Smooth muscle cell (in vitro differentiated cells): ENCODE measurements at regions not wholly inside any gene's neighbourhood (a gene's known extent, or its start where the extent isn't known, plus 50 kb on each side); places are given as distances from the start of the nearest gene placed in this dataset.

Experiments used
- DNase-seq: peaks from one replicate; lab custom pipeline; 2025; ENCODE audit not compliant: unreplicated experiment; lab: John Stamatoyannopoulos, UW
- H2AFZ ChIP-seq: fragments of 200-600 bp; sonication (generic); 2 replicates; pipeline ENCODE4 v1.6.0; 2016; ENCODE audit warnings: antibody characterized with exemption, low read depth, mild to moderate bottlenecking
- H3F3A ChIP-seq: fragments of 200-600 bp; sonication (generic); 2 replicates; pipeline ENCODE4 v1.6.0; 2017; ENCODE audit warnings: antibody characterized with exemption, low read depth
- H3K27ac ChIP-seq: fragments of 200-600 bp; sonication (generic); 2 replicates; pipeline ENCODE4 v1.5.1; 2016; ENCODE audit warnings: low read depth, mild to moderate bottlenecking
- H3K27me3 ChIP-seq: fragments of 200-600 bp; sonication (generic); 2 replicates; pipeline ENCODE4 v1.6.1; 2016; ENCODE audit warnings: low read depth, mild to moderate bottlenecking
- H3K36me3 ChIP-seq: fragments of 200-600 bp; sonication (generic); 2 replicates; pipeline ENCODE4 v1.5.1; 2016; ENCODE audit warnings: low read depth
- H3K4me1 ChIP-seq: fragments of 200-600 bp; sonication (generic); 2 replicates; pipeline ENCODE4 v1.5.1; 2016; ENCODE audit warnings: low read depth
- H3K4me2 ChIP-seq: fragments of 200-600 bp; sonication (generic); 2 replicates; pipeline ENCODE4 v1.6.0; 2016; ENCODE audit warnings: mild to moderate bottlenecking
- H3K4me3 ChIP-seq: fragments of 200-600 bp; sonication (generic); 2 replicates; pipeline ENCODE4 v1.5.1; 2016; ENCODE audit warnings: mild to moderate bottlenecking
- H3K79me2 ChIP-seq: fragments of 200-600 bp; sonication (generic); 2 replicates; pipeline ENCODE4 v1.6.0; 2016; ENCODE audit warnings: low read depth, mild to moderate bottlenecking
- H3K9ac ChIP-seq: fragments of 200-600 bp; sonication (generic); 2 replicates; pipeline ENCODE4 v1.6.0; 2016; ENCODE audit warnings: low read depth
- H3K9me3 ChIP-seq: fragments of 200-600 bp; sonication (generic); replicated peaks from 2 replicates; pipeline ENCODE4 v1.5.1; 2016; ENCODE audit warnings: low read depth
- H4K20me1 ChIP-seq: fragments of 200-600 bp; sonication (generic); 2 replicates; pipeline ENCODE4 v1.6.0; 2016; ENCODE audit warnings: low read depth
- WGBS: methylation state at CpG from one replicate; pipeline ENCODE4 v1.1.7; 2016; ENCODE audit warnings: low lambda C conversion rate; 5-methylcytosine and 5-hydroxymethylcytosine counted together
- TF ChIP-seq, protein P1 (sequence below): fragments of 200-600 bp; sonication (generic); IDR thresholded peaks from 2 replicates; pipeline ENCODE4 v1.5.1; 2017; ENCODE audit warnings: borderline replicate concordance, mild to moderate bottlenecking, antibody characterized with exemption; ENCODE audit not compliant: insufficient read depth, poor library complexity, severe bottlenecking

DNA sequence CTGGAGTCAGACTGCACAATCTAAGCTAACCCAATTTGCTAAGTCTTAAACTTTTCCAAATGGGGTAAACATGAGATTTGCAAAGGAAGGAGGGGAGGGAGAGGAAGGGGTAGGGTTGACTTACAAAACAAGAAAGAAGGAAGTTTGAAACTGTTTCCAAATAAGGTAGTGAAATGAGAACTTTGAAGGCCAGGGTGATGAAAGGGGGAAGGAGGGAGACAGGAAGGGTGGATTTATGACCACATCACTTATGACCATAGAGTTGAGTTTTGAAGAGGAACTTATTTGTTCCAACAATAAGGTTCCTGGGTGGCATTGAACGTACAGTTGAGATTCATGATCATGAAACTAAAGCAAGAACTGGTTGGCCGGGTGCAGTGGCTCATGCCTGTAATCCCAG, 72.5 kb upstream of the DAPK1 start:
- Histone ChIP-seq H3K27me3 (no peaks in the 10 kb centered on the region), H3K9me3 (no peaks in the 10 kb centered on the region), H4K20me1 (no peaks in the 10 kb centered on the region), H3K27ac (no peak overlapping the region), H3K9ac (no peak overlapping the region), H3K4me3 (no peak overlapping the region), H3F3A (no peaks in the 10 kb centered on the region), H3K79me2 (no peaks in the 10 kb centered on the region), H3K36me3 (no peaks in the 10 kb centered on the region), H3K4me2 (no peak overlapping the region), H2AFZ (no peak overlapping the region), H3K4me1 (no peaks in the 10 kb centered on the region)
- WGBS = 97% methylated on average over 2 of the region's 2 CpGs
- TF ChIP-seq, protein P1, sequence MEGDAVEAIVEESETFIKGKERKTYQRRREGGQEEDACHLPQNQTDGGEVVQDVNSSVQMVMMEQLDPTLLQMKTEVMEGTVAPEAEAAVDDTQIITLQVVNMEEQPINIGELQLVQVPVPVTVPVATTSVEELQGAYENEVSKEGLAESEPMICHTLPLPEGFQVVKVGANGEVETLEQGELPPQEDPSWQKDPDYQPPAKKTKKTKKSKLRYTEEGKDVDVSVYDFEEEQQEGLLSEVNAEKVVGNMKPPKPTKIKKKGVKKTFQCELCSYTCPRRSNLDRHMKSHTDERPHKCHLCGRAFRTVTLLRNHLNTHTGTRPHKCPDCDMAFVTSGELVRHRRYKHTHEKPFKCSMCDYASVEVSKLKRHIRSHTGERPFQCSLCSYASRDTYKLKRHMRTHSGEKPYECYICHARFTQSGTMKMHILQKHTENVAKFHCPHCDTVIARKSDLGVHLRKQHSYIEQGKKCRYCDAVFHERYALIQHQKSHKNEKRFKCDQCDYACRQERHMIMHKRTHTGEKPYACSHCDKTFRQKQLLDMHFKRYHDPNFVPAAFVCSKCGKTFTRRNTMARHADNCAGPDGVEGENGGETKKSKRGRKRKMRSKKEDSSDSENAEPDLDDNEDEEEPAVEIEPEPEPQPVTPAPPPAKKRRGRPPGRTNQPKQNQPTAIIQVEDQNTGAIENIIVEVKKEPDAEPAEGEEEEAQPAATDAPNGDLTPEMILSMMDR = no peak
- DNase-seq = no peak

DNA sequence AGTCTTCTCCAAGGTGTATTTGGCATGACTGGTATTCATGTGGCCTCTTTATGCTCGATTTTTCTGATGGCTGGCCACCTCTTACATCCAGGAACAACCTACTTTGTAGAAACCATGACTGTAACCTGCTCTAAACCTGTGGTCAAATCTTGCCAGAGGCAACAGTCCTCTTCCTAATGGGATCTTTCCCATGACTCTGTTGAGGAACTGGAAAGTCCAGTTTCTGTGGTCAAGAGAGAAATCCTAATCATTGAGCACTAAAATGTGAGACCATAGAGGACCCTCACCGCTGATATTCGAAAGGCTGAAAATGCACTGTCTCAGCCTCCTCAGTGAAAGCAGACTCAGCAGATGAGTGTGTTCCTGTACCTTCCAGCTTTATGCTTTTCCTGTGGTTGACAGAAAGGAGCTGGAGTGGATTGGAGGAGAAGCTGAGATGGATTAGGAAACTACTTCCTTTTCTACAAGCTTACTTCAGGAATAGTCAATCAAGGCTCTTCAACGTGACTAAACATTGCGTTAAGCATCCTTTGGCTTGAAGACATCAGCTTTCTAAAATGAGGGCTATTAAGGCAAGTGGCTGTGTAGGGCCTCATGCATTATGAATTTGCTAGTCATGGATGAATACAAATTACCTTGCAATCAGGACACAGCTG, 69.7 kb upstream of the DAPK1 start:
- TF ChIP-seq, protein P1 = no peak
- Histone ChIP-seq H3K4me3 (no peak overlapping the region), H3K4me2 (no peak overlapping the region), H4K20me1 (no peaks in the 10 kb centered on the region), H3K27ac (no peak overlapping the region), H3K79me2 (no peaks in the 10 kb centered on the region), H3K36me3 (no peaks in the 10 kb centered on the region), H3K9me3 (no peaks in the 10 kb centered on the region), H3K9ac (no peak overlapping the region), H3K27me3 (no peaks in the 10 kb centered on the region), H3K4me1 (no peaks in the 10 kb centered on the region), H3F3A (no peaks in the 10 kb centered on the region), H2AFZ (no peak overlapping the region)
- WGBS = 69% methylated on average over 5 of the region's 5 CpGs
- DNase-seq = no peak

DNA sequence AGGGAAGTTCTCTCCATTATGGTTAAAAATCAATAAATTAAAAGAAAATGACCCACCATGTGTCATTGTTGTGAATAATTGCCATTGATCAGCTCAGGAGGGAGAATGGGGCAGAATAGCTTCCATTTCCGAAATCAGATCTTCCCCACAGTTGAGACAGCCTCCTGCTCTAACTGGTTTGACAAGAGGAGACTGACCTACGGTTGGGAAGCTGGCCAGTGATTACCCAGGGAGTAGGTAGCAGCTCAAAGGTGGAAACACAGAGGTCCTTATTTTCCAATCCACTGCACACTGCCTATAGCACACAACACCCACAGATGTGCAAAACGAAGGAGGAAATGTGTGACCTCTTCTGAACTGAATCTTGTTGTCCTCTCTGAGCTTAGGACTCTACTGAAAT, 69.0 kb upstream of the DAPK1 start:
- no peaks in the 10 kb centered on the region for H4K20me1 ChIP-seq
- no peak overlapping the region for H3K4me2 ChIP-seq
- H2AFZ ChIP-seq = no peak overlapping the region
- H3K36me3 ChIP-seq = no peaks in the 10 kb centered on the region
- DNase-seq = no peak
- H3K4me3 ChIP-seq = no peak overlapping the region
- H3K27me3 ChIP-seq = no peaks in the 10 kb centered on the region
- H3K4me1 ChIP-seq = no peaks in the 10 kb centered on the region
- TF ChIP-seq, protein P1 = no peak
- no peak overlapping the region for H3K27ac ChIP-seq
- WGBS = 80% methylated on average over 3 of the region's 3 CpGs
- H3K9ac ChIP-seq = no peak overlapping the region
- H3K9me3 ChIP-seq = no peaks in the 10 kb centered on the region
- no peaks in the 10 kb centered on the region for H3F3A ChIP-seq
- no peaks in the 10 kb centered on the region for H3K79me2 ChIP-seq

- Histone ChIP-seq H3K4me3 (no peak overlapping the region), H3K9ac (no peak overlapping the region), H4K20me1 (no peaks in the 10 kb centered on the region), H3F3A (no peaks in the 10 kb centered on the region), H3K36me3 (no peaks in the 10 kb centered on the region), H3K9me3 (no peaks in the 10 kb centered on the region), H3K4me1 (no peaks in the 10 kb centered on the region), H3K4me2 (no peak overlapping the region), H3K27ac (no peak overlapping the region), H3K27me3 (no peaks in the 10 kb centered on the region), H3K79me2 (no peaks in the 10 kb centered on the region), H2AFZ (no peak overlapping the region)
- no peak for DNase-seq
- TF ChIP-seq, protein P1 = no peak
- WGBS = 72% methylated on average over 3 of the region's 3 CpGs
Observed at GRCh38 chr9:87431837-87432236, 65.8 kb upstream of the DAPK1 start.
